GM12874 (cell line): ENCODE measurements at regions not wholly inside any gene's neighbourhood (a gene's known extent, or its start where the extent isn't known, plus 50 kb on each side); places are given as distances from the start of the nearest gene placed in this dataset.

Experiments
- TF ChIP-seq, protein P1 (sequence below): IDR thresholded peaks from 2 replicates; pipeline ENCODE4 v1.5.1; 2011; ENCODE audit warnings: low read depth, mild to moderate bottlenecking, control low read depth, low read length, moderate library complexity; ENCODE audit not compliant: insufficient read depth

DNA sequence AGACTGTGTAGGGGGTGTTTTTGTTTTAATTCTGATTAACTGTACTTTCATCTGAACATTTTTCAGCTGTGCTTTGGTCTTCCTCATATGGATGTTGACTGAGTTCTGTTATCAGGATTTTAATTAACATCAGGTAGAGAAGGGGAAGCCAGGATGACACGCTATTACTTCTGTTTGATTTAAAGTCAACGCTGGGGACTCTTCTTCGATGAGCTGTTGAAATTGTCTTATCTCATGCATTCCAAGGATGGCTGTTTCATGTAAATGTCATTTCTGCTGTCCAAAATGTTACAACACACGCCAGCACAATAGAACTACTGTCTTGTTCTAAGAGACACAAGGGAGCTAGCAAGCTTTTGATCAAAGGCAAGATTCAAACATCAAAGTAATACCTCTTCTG lies 263.3 kb upstream of the CDH5 start:
- TF ChIP-seq, protein P1, sequence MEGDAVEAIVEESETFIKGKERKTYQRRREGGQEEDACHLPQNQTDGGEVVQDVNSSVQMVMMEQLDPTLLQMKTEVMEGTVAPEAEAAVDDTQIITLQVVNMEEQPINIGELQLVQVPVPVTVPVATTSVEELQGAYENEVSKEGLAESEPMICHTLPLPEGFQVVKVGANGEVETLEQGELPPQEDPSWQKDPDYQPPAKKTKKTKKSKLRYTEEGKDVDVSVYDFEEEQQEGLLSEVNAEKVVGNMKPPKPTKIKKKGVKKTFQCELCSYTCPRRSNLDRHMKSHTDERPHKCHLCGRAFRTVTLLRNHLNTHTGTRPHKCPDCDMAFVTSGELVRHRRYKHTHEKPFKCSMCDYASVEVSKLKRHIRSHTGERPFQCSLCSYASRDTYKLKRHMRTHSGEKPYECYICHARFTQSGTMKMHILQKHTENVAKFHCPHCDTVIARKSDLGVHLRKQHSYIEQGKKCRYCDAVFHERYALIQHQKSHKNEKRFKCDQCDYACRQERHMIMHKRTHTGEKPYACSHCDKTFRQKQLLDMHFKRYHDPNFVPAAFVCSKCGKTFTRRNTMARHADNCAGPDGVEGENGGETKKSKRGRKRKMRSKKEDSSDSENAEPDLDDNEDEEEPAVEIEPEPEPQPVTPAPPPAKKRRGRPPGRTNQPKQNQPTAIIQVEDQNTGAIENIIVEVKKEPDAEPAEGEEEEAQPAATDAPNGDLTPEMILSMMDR = no peak

DNA sequence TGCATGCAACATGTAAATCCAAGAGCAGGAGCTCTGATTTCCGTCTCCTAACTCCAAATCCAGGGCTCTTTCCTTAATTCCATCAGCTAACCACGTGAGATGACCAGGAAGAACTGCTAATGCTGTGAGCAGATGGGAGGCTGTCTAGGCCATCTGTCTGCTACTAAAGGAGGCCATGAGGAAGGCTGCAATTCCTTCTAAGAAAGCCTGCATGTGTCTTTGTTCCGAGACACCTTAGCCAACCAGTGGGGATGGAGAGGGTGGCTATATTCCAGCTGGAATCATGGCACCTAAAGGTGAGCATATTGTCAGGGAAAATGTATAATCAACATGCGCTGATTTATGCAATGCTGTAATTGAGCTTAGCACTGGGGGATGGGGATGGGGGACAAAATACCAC lies 267.2 kb upstream of the CDH5 start:
- TF ChIP-seq, protein P1 = no peak

DNA sequence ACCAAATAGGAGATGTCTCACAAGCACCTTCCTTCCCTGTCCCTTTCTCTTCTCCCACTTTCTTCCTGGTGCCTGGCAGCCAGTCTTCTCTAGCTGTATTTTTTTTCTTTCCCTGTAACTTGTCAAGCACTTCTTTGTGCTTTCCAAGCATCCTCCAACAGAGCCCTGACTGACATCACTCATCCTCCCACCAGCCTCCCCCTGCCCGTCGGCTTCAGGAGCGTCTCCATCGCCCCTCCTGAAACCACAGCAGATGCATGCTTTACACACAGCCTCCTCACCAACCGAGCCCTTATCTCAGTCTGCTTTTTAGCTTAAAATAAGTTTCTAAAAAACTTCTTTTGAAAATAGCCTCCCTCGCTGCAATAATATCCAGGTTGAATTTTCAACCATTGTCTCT lies 268.7 kb upstream of the CDH5 start:
- TF ChIP-seq, protein P1 = no peak

DNA sequence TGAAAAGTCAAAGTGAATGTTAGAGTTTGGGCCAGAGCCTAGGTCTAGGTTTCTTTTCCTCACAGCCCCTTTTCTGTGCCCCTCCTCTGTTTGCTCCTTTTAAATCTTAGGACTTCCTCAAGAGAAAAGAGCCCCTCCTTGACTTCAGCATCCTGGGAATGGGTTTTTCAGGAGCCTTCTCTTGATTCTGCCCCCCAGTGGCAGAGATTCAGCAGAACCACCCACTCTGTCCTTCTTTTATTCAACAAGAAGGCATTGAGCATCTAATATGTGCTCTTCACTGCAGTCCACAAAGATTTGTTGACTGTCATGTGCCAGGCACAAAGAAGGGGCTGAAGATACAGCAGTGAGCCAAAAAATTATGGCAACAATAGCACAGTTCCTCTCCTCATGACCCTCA lies 270.8 kb upstream of the CDH5 start:
- TF ChIP-seq, protein P1 = no peak

DNA sequence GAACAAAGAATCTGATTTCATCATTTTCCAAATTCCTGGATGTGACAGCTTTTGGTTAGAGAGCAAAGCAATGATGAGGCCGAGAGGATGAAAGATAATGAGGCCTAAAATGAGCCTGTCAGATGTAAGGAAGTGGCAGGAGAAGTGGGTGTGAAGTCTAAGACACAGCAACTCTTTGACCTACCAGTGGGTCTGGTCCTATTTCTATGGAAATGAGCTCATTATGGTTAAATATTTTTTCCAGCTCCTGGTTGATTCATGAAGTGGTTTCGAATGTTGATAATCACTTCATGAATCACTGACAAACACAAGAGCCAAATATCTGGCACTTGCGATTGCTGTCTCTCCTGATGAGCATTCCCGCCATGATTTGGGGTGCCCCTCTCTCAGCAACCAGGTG lies 273.3 kb upstream of the CDH5 start:
- TF ChIP-seq, protein P1 = no peak

DNA sequence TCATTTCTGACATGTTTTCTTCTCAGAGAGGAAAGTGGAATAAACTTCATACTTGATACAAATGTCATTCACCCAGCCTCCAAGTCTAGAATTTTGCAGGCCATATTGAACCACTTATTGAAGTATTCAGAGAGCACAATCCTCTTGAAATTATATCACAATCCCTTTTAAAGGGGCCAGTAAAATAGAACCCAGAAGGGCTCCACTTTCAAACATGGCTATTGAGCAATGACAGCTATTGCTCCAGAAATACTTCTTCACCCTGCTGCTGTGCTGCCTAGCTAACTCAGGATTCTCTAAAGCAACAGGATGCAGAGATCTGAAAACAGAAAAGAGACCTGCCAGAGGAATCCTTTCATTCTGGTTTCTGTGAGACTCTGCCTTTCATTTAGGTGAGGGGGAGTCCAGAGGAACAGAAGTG lies 275.0 kb upstream of the CDH5 start:
- TF ChIP-seq, protein P1 = no peak

DNA sequence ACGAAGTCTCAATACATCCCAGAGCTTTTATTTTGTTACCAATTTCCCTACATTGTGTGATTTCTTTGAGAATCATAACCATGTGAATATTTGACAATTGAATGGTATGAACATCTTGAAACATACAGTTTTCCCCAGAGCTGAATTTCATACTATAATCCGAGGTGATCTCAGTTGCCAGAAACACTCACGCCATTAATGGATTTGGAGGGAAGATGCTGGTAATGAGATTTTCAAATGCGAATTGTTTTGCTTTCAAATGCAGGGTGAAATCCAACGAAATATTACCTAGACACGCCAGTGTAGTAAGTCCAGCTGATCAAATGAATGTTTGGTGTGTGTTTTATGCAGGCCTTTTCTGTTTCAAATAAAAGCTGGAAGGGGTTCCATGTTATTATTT lies 277.8 kb upstream of the CDH5 start:
- TF ChIP-seq, protein P1 = no peak

DNA sequence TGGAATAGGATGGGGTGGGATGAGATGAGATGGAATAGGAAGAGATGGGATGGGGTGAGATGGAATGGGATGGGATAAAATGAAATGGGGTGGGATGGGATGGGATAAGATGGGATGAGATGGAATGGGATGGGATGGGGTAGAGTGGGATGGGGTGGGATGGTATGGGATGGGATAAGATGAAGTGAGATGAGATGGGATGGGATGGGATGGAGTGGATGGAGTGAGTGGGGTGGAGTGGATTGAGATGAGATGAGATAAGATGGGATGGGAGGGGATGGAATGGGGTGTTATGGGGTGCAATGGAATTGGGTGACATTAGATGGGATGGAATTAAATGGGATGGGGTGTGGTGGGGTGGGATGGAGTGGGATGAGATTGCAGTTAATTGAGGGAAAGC lies 279.2 kb upstream of the CDH5 start:
- TF ChIP-seq, protein P1 = no peak
